ENCODE measurements at regions not wholly inside any gene's neighbourhood (a gene's known extent, or its start where the extent isn't known, plus 50 kb on each side); places are given as distances from the start of the nearest gene placed in this dataset.

DNA sequence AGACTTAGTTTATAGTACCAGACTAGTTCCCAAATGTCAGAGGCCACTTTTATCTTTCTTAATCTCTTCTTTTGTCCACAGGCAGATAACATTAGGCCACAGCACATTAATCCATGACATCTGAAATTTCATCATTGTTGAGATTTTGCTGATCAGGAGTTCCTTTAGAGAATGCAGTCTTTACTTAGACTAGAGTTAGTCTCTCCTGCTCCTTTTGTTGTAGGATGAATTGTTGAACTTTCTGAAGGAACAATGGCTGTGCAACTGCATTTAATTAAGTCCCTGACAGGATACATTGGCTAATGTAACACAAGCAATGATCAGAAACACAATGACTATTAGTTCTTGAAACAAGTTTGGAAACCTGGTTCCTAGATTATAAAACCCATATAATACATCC is 266.3 kb downstream of the PCDH20 start:
- no peak for TF ChIP-seq POLR2A (IDR thresholded peaks at IDR 0.05)
- TF ChIP-seq, protein P1, sequence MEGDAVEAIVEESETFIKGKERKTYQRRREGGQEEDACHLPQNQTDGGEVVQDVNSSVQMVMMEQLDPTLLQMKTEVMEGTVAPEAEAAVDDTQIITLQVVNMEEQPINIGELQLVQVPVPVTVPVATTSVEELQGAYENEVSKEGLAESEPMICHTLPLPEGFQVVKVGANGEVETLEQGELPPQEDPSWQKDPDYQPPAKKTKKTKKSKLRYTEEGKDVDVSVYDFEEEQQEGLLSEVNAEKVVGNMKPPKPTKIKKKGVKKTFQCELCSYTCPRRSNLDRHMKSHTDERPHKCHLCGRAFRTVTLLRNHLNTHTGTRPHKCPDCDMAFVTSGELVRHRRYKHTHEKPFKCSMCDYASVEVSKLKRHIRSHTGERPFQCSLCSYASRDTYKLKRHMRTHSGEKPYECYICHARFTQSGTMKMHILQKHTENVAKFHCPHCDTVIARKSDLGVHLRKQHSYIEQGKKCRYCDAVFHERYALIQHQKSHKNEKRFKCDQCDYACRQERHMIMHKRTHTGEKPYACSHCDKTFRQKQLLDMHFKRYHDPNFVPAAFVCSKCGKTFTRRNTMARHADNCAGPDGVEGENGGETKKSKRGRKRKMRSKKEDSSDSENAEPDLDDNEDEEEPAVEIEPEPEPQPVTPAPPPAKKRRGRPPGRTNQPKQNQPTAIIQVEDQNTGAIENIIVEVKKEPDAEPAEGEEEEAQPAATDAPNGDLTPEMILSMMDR (IDR thresholded peaks at IDR 0.05), result no peak
